Activated T-cell treated with anti-CD3 and anti-CD28 coated beads, Interleukin-2, amount 50 U/mL, for 72 hours (primary cell): ENCODE measurements at regions not wholly inside any gene's neighbourhood (a gene's known extent, or its start where the extent isn't known, plus 50 kb on each side); places are given as distances from the start of the nearest gene placed in this dataset.

Source experiments
- ATAC-seq, 2 donors: fragments of 150-1000 bp; cut with Tn5 transposase; replicated peaks in 1 of 2; 2 replicates each; pipeline ENCODE4 v1.10.0; 2021; ENCODE audit warnings: moderate library complexity in 2 of 2, mild to moderate bottlenecking in 1 of 2
- DNase-seq, 2 donors: peaks; one replicate each; pipeline ENCODE4 v3.0.0; 2021 to 2022; ENCODE audit warnings: mixed read lengths in 1 of 2
- H3K27ac Mint-ChIP-seq: one replicate; pipeline ENCODE4 v1.8.0; 2022; ENCODE audit warnings: mild to moderate bottlenecking, moderate library complexity, mixed read lengths
- H3K27me3 Mint-ChIP-seq: one replicate; pipeline ENCODE4 v1.8.0; 2022; ENCODE audit warnings: low read depth, mixed read lengths
- H3K36me3 Mint-ChIP-seq, 2 donors: one replicate each; pipeline ENCODE4 v1.8.0; 2022; ENCODE audit warnings: mixed read lengths in 2 of 2, mild to moderate bottlenecking in 1 of 2; ENCODE audit not compliant: insufficient read depth in 2 of 2
- H3K4me1 Mint-ChIP-seq: one replicate; pipeline ENCODE4 v1.8.0; 2022; ENCODE audit warnings: low read depth, mixed read lengths
- H3K4me3 Mint-ChIP-seq, 2 donors: one replicate each; pipeline ENCODE4 v1.8.0; 2022; ENCODE audit warnings: mild to moderate bottlenecking in 2 of 2, mixed read lengths in 2 of 2, moderate library complexity in 2 of 2
- H3K9me3 Mint-ChIP-seq, 2 donors: one replicate each; pipeline ENCODE4 v1.8.0; 2022; ENCODE audit warnings: mixed read lengths in 2 of 2

- no peaks in the 10 kb centered on the region for H3K36me3 Mint-ChIP-seq
- H3K27ac Mint-ChIP-seq = no peak overlapping the region
- H3K9me3 Mint-ChIP-seq = no peaks in the 10 kb centered on the region
- DNase-seq (no peak), ATAC-seq (no peak)
- H3K27me3 Mint-ChIP-seq = peaks cover 6% of the 10 kb centered on the region
- H3K4me3 Mint-ChIP-seq = no peak overlapping the region
- no peaks in the 10 kb centered on the region for H3K4me1 Mint-ChIP-seq
These were observed 518.5 kb downstream of the PREX1 start for GRCh38 chr20:48309293-48309692.

- Mint-ChIP-seq H3K27ac (no peak overlapping the region), H3K4me3 (no peak overlapping the region), H3K36me3 (no peaks in the 10 kb centered on the region), H3K4me1 (no peaks in the 10 kb centered on the region), H3K9me3 (no peaks in the 10 kb centered on the region), H3K27me3 (peaks cover 6% of the 10 kb centered on the region)
- ATAC-seq (no peak), DNase-seq (no peak)
These were observed 518.9 kb downstream of the PREX1 start for GRCh38 chr20:48308882-48309281.

GRCh38 chr20:48308232-48308781 is 519.5 kb downstream of the PREX1 start:
- H3K27ac Mint-ChIP-seq = no peak overlapping the region
- H3K9me3 Mint-ChIP-seq = no peaks in the 10 kb centered on the region
- H3K4me1 Mint-ChIP-seq = no peaks in the 10 kb centered on the region
- DNase-seq = no peak
- H3K4me3 Mint-ChIP-seq = no peak overlapping the region
- no peaks in the 10 kb centered on the region for H3K36me3 Mint-ChIP-seq
- peaks cover 6% of the 10 kb centered on the region for H3K27me3 Mint-ChIP-seq
- ATAC-seq = no peak

- Mint-ChIP-seq H3K4me3 (no peak overlapping the region), H3K4me1 (no peaks in the 10 kb centered on the region), H3K36me3 (no peaks in the 10 kb centered on the region), H3K9me3 (peaks cover 0 to 1% of the 10 kb centered on the region in 2 donors), H3K27me3 (peaks cover 11% of the 10 kb centered on the region), H3K27ac (no peak overlapping the region)
- ATAC-seq (no peak), DNase-seq (no peak)
These were observed 520.5 kb downstream of the PREX1 start for GRCh38 chr20:48307277-48307676.

GRCh38 chr20:48302844-48303542 is 517.7 kb upstream of the SULF2 start:
- H3K27ac Mint-ChIP-seq = no peak overlapping the region
- H3K36me3 Mint-ChIP-seq = no peaks in the 10 kb centered on the region
- peaks cover 11% of the 10 kb centered on the region for H3K27me3 Mint-ChIP-seq
- no peak overlapping the region for H3K4me3 Mint-ChIP-seq
- H3K4me1 Mint-ChIP-seq = no peaks in the 10 kb centered on the region
- ATAC-seq (no peak), DNase-seq (no peak)
- H3K9me3 Mint-ChIP-seq = peaks cover 0 to 1% of the 10 kb centered on the region in 2 donors

- no peaks in the 10 kb centered on the region for H3K36me3 Mint-ChIP-seq
- H3K4me1 Mint-ChIP-seq = no peaks in the 10 kb centered on the region
- no peak overlapping the region for H3K4me3 Mint-ChIP-seq
- H3K27ac Mint-ChIP-seq = no peak overlapping the region
- H3K27me3 Mint-ChIP-seq = peaks cover 11% of the 10 kb centered on the region
- ATAC-seq = no peak
- H3K9me3 Mint-ChIP-seq = peaks cover 0 to 1% of the 10 kb centered on the region in 2 donors
- DNase-seq = no peak
These were observed 516.9 kb upstream of the SULF2 start for GRCh38 chr20:48302149-48302548.

GRCh38 chr20:48301189-48301588 is 515.9 kb upstream of the SULF2 start:
- no peak overlapping the region for H3K27ac Mint-ChIP-seq
- H3K4me1 Mint-ChIP-seq = no peaks in the 10 kb centered on the region
- H3K4me3 Mint-ChIP-seq = no peak overlapping the region
- DNase-seq = no peak
- H3K36me3 Mint-ChIP-seq = no peaks in the 10 kb centered on the region
- peaks cover 11% of the 10 kb centered on the region for H3K27me3 Mint-ChIP-seq
- ATAC-seq = no peak
- H3K9me3 Mint-ChIP-seq = peaks cover 0 to 1% of the 10 kb centered on the region in 2 donors

GRCh38 chr20:48300529-48300928 is 515.2 kb upstream of the SULF2 start:
- Mint-ChIP-seq H3K9me3 (peaks cover 0 to 1% of the 10 kb centered on the region in 2 donors), H3K4me3 (no peak overlapping the region), H3K4me1 (no peaks in the 10 kb centered on the region), H3K27me3 (peaks cover 11% of the 10 kb centered on the region), H3K36me3 (no peaks in the 10 kb centered on the region), H3K27ac (no peak overlapping the region)
- no peak for ATAC-seq
- no peak for DNase-seq

- H3K36me3 Mint-ChIP-seq = no peaks in the 10 kb centered on the region
- no peak for ATAC-seq
These were observed 513.7 kb upstream of the SULF2 start for GRCh38 chr20:48298851-48299484.

GRCh38 chr20:48298433-48298832 is 513.2 kb upstream of the SULF2 start:
- H3K36me3 Mint-ChIP-seq = no peaks in the 10 kb centered on the region
- H3K4me1 Mint-ChIP-seq = no peaks in the 10 kb centered on the region
- no peak for DNase-seq
- no peak for ATAC-seq
- peaks cover 16% of the 10 kb centered on the region for H3K27me3 Mint-ChIP-seq
- H3K4me3 Mint-ChIP-seq = no peak overlapping the region
- no peak overlapping the region for H3K27ac Mint-ChIP-seq
- peaks cover 0 to 1% of the 10 kb centered on the region in 2 donors for H3K9me3 Mint-ChIP-seq

More at GRCh38 chr20:48298851-48299484, 513.7 kb upstream of the SULF2 start:
- no peaks in the 10 kb centered on the region for H3K4me1 Mint-ChIP-seq
- H3K9me3 Mint-ChIP-seq = peaks cover 0 to 1% of the 10 kb centered on the region in 2 donors
- H3K27ac Mint-ChIP-seq = no peak overlapping the region
- DNase-seq = no peak
- peaks cover 11% of the 10 kb centered on the region for H3K27me3 Mint-ChIP-seq
- H3K4me3 Mint-ChIP-seq = no peak overlapping the region

- Mint-ChIP-seq H3K4me1 (no peaks in the 10 kb centered on the region), H3K27me3 (peaks cover 12% of the 10 kb centered on the region), H3K9me3 (no peaks in the 10 kb centered on the region), H3K27ac (no peak overlapping the region), H3K36me3 (no peaks in the 10 kb centered on the region), H3K4me3 (no peak overlapping the region)
- ATAC-seq = no peak
- no peak for DNase-seq
These were observed 510.7 kb upstream of the SULF2 start for GRCh38 chr20:48295966-48296421.

GRCh38 chr20:48295445-48295903 is 510.2 kb upstream of the SULF2 start:
- H3K27me3 Mint-ChIP-seq = peaks cover 12% of the 10 kb centered on the region
- H3K27ac Mint-ChIP-seq = no peak overlapping the region
- no peak for ATAC-seq
- no peaks in the 10 kb centered on the region for H3K4me1 Mint-ChIP-seq
- DNase-seq = no peak
- H3K36me3 Mint-ChIP-seq = no peaks in the 10 kb centered on the region
- no peak overlapping the region for H3K4me3 Mint-ChIP-seq
- no peaks in the 10 kb centered on the region for H3K9me3 Mint-ChIP-seq

- Mint-ChIP-seq H3K27me3 (peaks cover 12% of the 10 kb centered on the region), H3K27ac (no peak overlapping the region), H3K4me3 (no peak overlapping the region), H3K36me3 (no peaks in the 10 kb centered on the region), H3K9me3 (no peaks in the 10 kb centered on the region), H3K4me1 (no peaks in the 10 kb centered on the region)
- DNase-seq (no peak), ATAC-seq (no peak)
These were observed 509.7 kb upstream of the SULF2 start for GRCh38 chr20:48294942-48295341.
